Kidney (tissue), 13 donors: ENCODE measurements at regions not wholly inside any gene's neighbourhood (a gene's known extent, or its start where the extent isn't known, plus 50 kb on each side); places are given as distances from the start of the nearest gene placed in this dataset.

Source experiments
- DNase-seq, 5 donors: peaks; one replicate each; pipeline ENCODE4 v3.0.0-alpha.2; 2013 to 2020
- FAIRE-seq: peaks from 2 replicates; lab custom pipeline; 2012; peaks lifted over from hg19 to GRCh38; lab: Jason Lieb, UNC
- H3K27ac ChIP-seq, 2 donors: one replicate each; pipeline ENCODE4 v1.7.0; 2013; ENCODE audit warnings: low read depth in 2 of 2, low read length in 2 of 2, inconsistent platforms in 1 of 2
- H3K27me3 ChIP-seq: one replicate; pipeline ENCODE4 v1.7.1; 2013; ENCODE audit warnings: low read length, inconsistent platforms; ENCODE audit not compliant: control insufficient read depth, insufficient read depth
- H3K36me3 ChIP-seq, 3 donors: one replicate each; pipeline versions ENCODE4 v1.7.0 to v1.7.1; 2013; ENCODE audit warnings: low read length in 3 of 3, control low read depth in 1 of 3, inconsistent platforms in 1 of 3; ENCODE audit not compliant: insufficient read depth in 3 of 3, control insufficient read depth in 2 of 3
- H3K4me1 ChIP-seq, 3 donors: one replicate each; pipeline versions ENCODE4 v1.7.0 to v1.7.1; 2013; ENCODE audit warnings: low read length in 3 of 3, inconsistent platforms in 1 of 3, low read depth in 1 of 3; ENCODE audit not compliant: control insufficient read depth in 2 of 3, insufficient read depth in 2 of 3
- H3K4me3 ChIP-seq, 3 donors: one replicate each; pipeline versions ENCODE4 v1.7.0 to v1.8.1; 2013; ENCODE audit warnings: low read length in 3 of 3, control low read depth in 1 of 3, inconsistent platforms in 1 of 3
- H3K9ac ChIP-seq, 3 donors: one replicate each; pipeline versions ENCODE4 v1.7.0 to v1.7.1; 2013; ENCODE audit warnings: low read length in 3 of 3, control low read depth in 1 of 3, inconsistent platforms in 1 of 3
- H3K9me3 ChIP-seq, 3 donors: one replicate each; pipeline versions ENCODE4 v1.7.0 to v1.7.1; 2013; ENCODE audit warnings: low read length in 3 of 3, control low read depth in 1 of 3, inconsistent platforms in 1 of 3; ENCODE audit not compliant: control insufficient read depth in 2 of 3, insufficient read depth in 1 of 3
- CTCF ChIP-seq: IDR thresholded peaks from 3 replicates; pipeline ENCODE4 v1.5.1; 2012; ENCODE audit warnings: mild to moderate bottlenecking, moderate library complexity, borderline replicate concordance; ENCODE audit not compliant: insufficient read depth; ENCODE audit errors: extremely low read depth
- intact Hi-C: fragments of 100-400 bp; cut with DNase I; formaldehyde crosslinking; loops from one replicate; pipeline ENCODE4 v1.11.1; 2022
- donor health status: control.
- donor health status: control.
- donor health status: control.
- donor health status: control.
- donor health status: control.
- donor health status: DM: yes; HTN: yes; CAD: no.
- donor health status: Normal renal cell carcinoma (clear cell type).

- intact Hi-C loops: no loop called here
- Histone ChIP-seq H3K4me3 (no peak overlapping the region), H3K27me3 (no peaks in the 10 kb centered on the region), H3K9ac (no peak overlapping the region), H3K27ac (no peak overlapping the region), H3K4me1 (peaks cover 0 to 2% (median 0%) of the 10 kb centered on the region in 3 donors), H3K9me3 (no peaks in the 10 kb centered on the region), H3K36me3 (no peaks in the 10 kb centered on the region)
- FAIRE-seq: no peak
- no peak for DNase-seq
- TF ChIP-seq CTCF: no peak
Observed at GRCh38 chr17:34761646-34762045, 182.3 kb downstream of the TMEM132E start.

GRCh38 chr17:34760931-34761495 lies 181.6 kb downstream of the TMEM132E start:
- no peak for FAIRE-seq
- no peak overlapping the region for H3K4me3 ChIP-seq
- no peak overlapping the region for H3K9ac ChIP-seq
- H3K27ac ChIP-seq: no peak overlapping the region
- no peaks in the 10 kb centered on the region for H3K36me3 ChIP-seq
- no peak for TF ChIP-seq CTCF
- intact Hi-C loops: no loop called here
- no peaks in the 10 kb centered on the region for H3K27me3 ChIP-seq
- H3K4me1 ChIP-seq: peaks cover 0 to 2% (median 0%) of the 10 kb centered on the region in 3 donors
- DNase-seq: peak in 4 of 5 donors; percentile 65 to 95 (median 85)
- H3K9me3 ChIP-seq: no peaks in the 10 kb centered on the region

DNA sequence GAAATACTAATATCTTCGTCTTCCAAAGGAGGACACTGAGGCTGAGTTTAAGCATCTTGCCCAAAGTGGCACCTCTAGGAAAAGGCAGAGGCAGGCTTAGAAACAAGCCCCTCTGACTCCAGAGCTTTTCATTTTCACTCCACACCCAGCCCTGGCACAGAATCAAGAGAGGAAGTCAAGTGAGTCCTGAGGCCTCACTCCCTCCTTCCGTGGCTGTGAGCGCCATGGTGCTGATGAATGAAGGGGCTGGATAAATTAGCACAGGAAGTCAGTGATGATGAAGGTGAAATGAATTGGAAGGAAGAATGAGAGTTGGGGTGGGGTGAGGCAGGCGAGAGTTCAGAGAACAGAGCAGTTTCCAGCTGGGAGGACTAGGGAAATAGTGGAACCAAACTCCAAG lies 179.3 kb downstream of the TMEM132E start:
- Histone ChIP-seq H3K36me3 (no peaks in the 10 kb centered on the region), H3K9me3 (no peaks in the 10 kb centered on the region), H3K9ac (no peak overlapping the region), H3K4me1 (peaks cover 0 to 2% (median 0%) of the 10 kb centered on the region in 3 donors), H3K4me3 (no peak overlapping the region), H3K27me3 (no peaks in the 10 kb centered on the region), H3K27ac (no peak overlapping the region)
- TF ChIP-seq CTCF: no peak
- intact Hi-C loops: no loop called here
- no peak for FAIRE-seq
- DNase-seq: peak in 2 of 5 donors; percentile 30 to 42

GRCh38 chr17:34758316-34758715 lies 178.9 kb downstream of the TMEM132E start:
- no peak for TF ChIP-seq CTCF
- intact Hi-C loops: no loop called here

More at GRCh38 chr17:34758316-34758715, 178.9 kb downstream of the TMEM132E start:
- DNase-seq (peak in 1 of 5 donors; percentile 24), FAIRE-seq (no peak)
- Histone ChIP-seq H3K9me3 (no peaks in the 10 kb centered on the region), H3K9ac (no peak overlapping the region), H3K4me3 (no peak overlapping the region), H3K36me3 (no peaks in the 10 kb centered on the region), H3K27ac (no peak overlapping the region), H3K27me3 (no peaks in the 10 kb centered on the region), H3K4me1 (peaks cover 0 to 2% (median 0%) of the 10 kb centered on the region in 3 donors)
